ENCODE measurements at regions not wholly inside any gene's neighbourhood (a gene's known extent, or its start where the extent isn't known, plus 50 kb on each side); places are given as distances from the start of the nearest gene placed in this dataset.

- DNase-seq (ENCODE audit: extremely low spot score) = no peak
- Histone ChIP-seq H3K27ac (replicated peaks in 1 of 4) (peak overlapping the region; percentile 52 to 72 (median 54)), H3K27me3 (no peaks in the 10 kb centered on the region), H3K4me3 (no peak overlapping the region), H3K36me3 (no peaks in the 10 kb centered on the region), H3K4me1 (peaks cover 4 to 40% (median 32%) of the 10 kb centered on the region in 4 donors), H3K9me3 (no peaks in the 10 kb centered on the region)
- TF ChIP-seq CTCF (IDR thresholded peaks at IDR 0.05) (no peak), EP300 (IDR thresholded peaks at IDR 0.05) (no peak), POLR2AphosphoS5 (IDR thresholded peaks at IDR 0.05) (no peak), POLR2A (IDR thresholded peaks at IDR 0.05; ENCODE audit: low read depth) (no peak)
- intact Hi-C loops (cut with DNase I) = no loop called here
Observed at GRCh38 chr2:198253995-198254394, 449.6 kb downstream of the PLCL1 start.

- no peak for DNase-seq (ENCODE audit: extremely low spot score)
- Histone ChIP-seq H3K9me3 (no peaks in the 10 kb centered on the region), H3K27me3 (no peaks in the 10 kb centered on the region), H3K27ac (replicated peaks in 1 of 4) (peak overlapping the region; percentile 32 to 73 (median 62)), H3K4me3 (no peak overlapping the region), H3K4me1 (peaks cover 4 to 40% (median 32%) of the 10 kb centered on the region in 4 donors), H3K36me3 (no peaks in the 10 kb centered on the region)
- no peak for TF ChIP-seq CTCF (IDR thresholded peaks at IDR 0.05)
- peak in 1 of 2 donors; percentile 79 for TF ChIP-seq POLR2AphosphoS5 (IDR thresholded peaks at IDR 0.05)
- peak; percentile 68 for TF ChIP-seq EP300 (IDR thresholded peaks at IDR 0.05)
- no peak for TF ChIP-seq POLR2A (IDR thresholded peaks at IDR 0.05; ENCODE audit: low read depth)
- intact Hi-C loops (cut with DNase I) = no loop called here
- WGBS = 48% methylated on average over 1 of the region's 1 CpG
Observed at GRCh38 chr2:198252472-198252871, 448.1 kb downstream of the PLCL1 start.

- H3K4me1 ChIP-seq = no peaks in the 10 kb centered on the region
- intact Hi-C loops (cut with DNase I) = no loop called here
- TF ChIP-seq CTCF (IDR thresholded peaks at IDR 0.05) (no peak), POLR2AphosphoS5 (IDR thresholded peaks at IDR 0.05) (no peak), EP300 (IDR thresholded peaks at IDR 0.05) (no peak)
- WGBS = 90% methylated on average over 3 of the region's 3 CpGs
- no peak overlapping the region for H3K4me3 ChIP-seq
- DNase-seq (ENCODE audit: extremely low spot score) = no peak
- no peak overlapping the region for H3K27ac ChIP-seq (replicated peaks in 1 of 4)
- no peaks in the 10 kb centered on the region for H3K9me3 ChIP-seq
- H3K27me3 ChIP-seq = no peaks in the 10 kb centered on the region
- no peaks in the 10 kb centered on the region for H3K36me3 ChIP-seq
Observed at GRCh38 chr2:198242093-198242492, 437.7 kb downstream of the PLCL1 start.

GRCh38 chr2:198238429-198238828 lies 434.0 kb downstream of the PLCL1 start:
- no peaks in the 10 kb centered on the region for H3K36me3 ChIP-seq
- no peak for DNase-seq (ENCODE audit: extremely low spot score)
- no peak overlapping the region for H3K27ac ChIP-seq (replicated peaks in 1 of 4)
- no peak overlapping the region for H3K4me3 ChIP-seq
- H3K4me1 ChIP-seq = no peaks in the 10 kb centered on the region
- TF ChIP-seq CTCF (IDR thresholded peaks at IDR 0.05) (no peak), EP300 (IDR thresholded peaks at IDR 0.05) (no peak), POLR2A (IDR thresholded peaks at IDR 0.05; ENCODE audit: low read depth) (no peak), POLR2AphosphoS5 (IDR thresholded peaks at IDR 0.05) (no peak)
- no peaks in the 10 kb centered on the region for H3K27me3 ChIP-seq
- no peaks in the 10 kb centered on the region for H3K9me3 ChIP-seq
- intact Hi-C loops (cut with DNase I) = no loop called here

GRCh38 chr2:198236338-198236737 lies 431.9 kb downstream of the PLCL1 start:
- intact Hi-C loops (cut with DNase I) = no loop called here
- no peak for DNase-seq (ENCODE audit: extremely low spot score)
- Histone ChIP-seq H3K4me1 (peaks cover 0 to 7% (median 0%) of the 10 kb centered on the region in 4 donors), H3K9me3 (no peaks in the 10 kb centered on the region), H3K36me3 (no peaks in the 10 kb centered on the region), H3K27ac (replicated peaks in 1 of 4) (no peak overlapping the region), H3K4me3 (no peak overlapping the region), H3K27me3 (no peaks in the 10 kb centered on the region)
- TF ChIP-seq EP300 (IDR thresholded peaks at IDR 0.05) (no peak), POLR2AphosphoS5 (IDR thresholded peaks at IDR 0.05) (no peak), POLR2A (IDR thresholded peaks at IDR 0.05; ENCODE audit: low read depth) (no peak), CTCF (IDR thresholded peaks at IDR 0.05) (no peak)

Measured in esophagus muscularis mucosa (tissue), 4 donors.